H1 (cell line): ENCODE measurements at regions not wholly inside any gene's neighbourhood (a gene's known extent, or its start where the extent isn't known, plus 50 kb on each side); places are given as distances from the start of the nearest gene placed in this dataset.
"Not testable (repeated sequence)": the region's sequence is repeated elsewhere in the genome, so short reads cannot be mapped to it uniquely, and the experiment has no call there.

ENCODE experiments used
- CTCF ChIA-PET: fragments of 300-600 bp; sonication (Branson Sonifier 250); formaldehyde crosslinking; loops from one replicate; lab custom pipeline; 2021; ENCODE audit not compliant: partially characterized antibody; lab: Charles Lee
- POLR2A ChIA-PET: fragments of 300-600 bp; sonication (Branson Sonifier 250); formaldehyde crosslinking; loops from one replicate; lab custom pipeline; 2021; ENCODE audit warnings: inconsistent platforms; ENCODE audit not compliant: partially characterized antibody; lab: Charles Lee
- DNase-seq, 2 experiments: peaks; one replicate each; pipeline versions ENCODE4 v3.0.0 to v3.0.0-alpha.2; 2010 to 2022; ENCODE audit warnings: low spot score in 2 of 2, low read depth in 1 of 2, mixed read lengths in 1 of 2
- FAIRE-seq: peaks from 2 replicates; lab custom pipeline; 2011; peaks lifted over from hg19 to GRCh38; lab: Jason Lieb, UNC
- H2AFZ ChIP-seq: 2 replicates; pipeline ENCODE4 v1.8.1; 2012; ENCODE audit warnings: low read length, inconsistent platforms
- H2AK5ac ChIP-seq: 2 replicates; pipeline ENCODE4 v1.6.1; 2013; ENCODE audit warnings: low read depth, low read length
- H2BK120ac ChIP-seq: replicated peaks from 2 replicates; pipeline ENCODE3; 2013; ENCODE audit warnings: low read depth, low read length, inconsistent platforms
- H2BK12ac ChIP-seq: 2 replicates; pipeline ENCODE4 v1.6.1; 2013; ENCODE audit warnings: low read depth, low read length
- H2BK15ac ChIP-seq: 2 replicates; pipeline ENCODE4 v1.6.1; 2013; ENCODE audit warnings: low read length
- H2BK20ac ChIP-seq: 2 replicates; pipeline ENCODE4 v1.6.1; 2013; ENCODE audit warnings: low read length
- H2BK5ac ChIP-seq: 2 replicates; pipeline ENCODE4 v1.6.1; 2013; ENCODE audit warnings: low read depth, low read length
- H3K14ac ChIP-seq: 2 replicates; pipeline ENCODE4 v1.6.1; 2013; ENCODE audit warnings: inconsistent platforms; ENCODE audit not compliant: insufficient read length
- H3K18ac ChIP-seq: 2 replicates; pipeline ENCODE4 v1.6.1; 2013; ENCODE audit warnings: low read length; ENCODE audit errors: extremely low read depth
- H3K23ac ChIP-seq: 2 replicates; pipeline ENCODE4 v1.6.1; 2013; ENCODE audit warnings: inconsistent platforms; ENCODE audit not compliant: insufficient read length
- H3K23me2 ChIP-seq: 2 replicates; pipeline ENCODE4 v1.6.1; 2013; ENCODE audit warnings: low read depth, low read length
- H3K27ac ChIP-seq: 2 replicates; pipeline ENCODE4 v1.6.1; 2011; ENCODE audit warnings: low read depth, low read length, inconsistent platforms
- H3K27me3 ChIP-seq, 4 experiments: replicated peaks in 1 of 4; 1 replicate in 1 of 4; 2 replicates in 3 of 4; pipeline versions ENCODE4 v1.6.1 to v1.8.1; 2011 to 2013; ENCODE audit warnings: low read length in 3 of 4, mild to moderate bottlenecking in 3 of 4, inconsistent platforms in 2 of 4, mixed read lengths in 2 of 4, moderate library complexity in 1 of 4; ENCODE audit not compliant: control insufficient read depth in 3 of 4, insufficient read depth in 3 of 4; ENCODE audit errors: extremely low read depth in 1 of 4
- H3K36me3 ChIP-seq, 4 experiments: 2 replicates each; pipeline versions ENCODE4 v1.6.1 to v1.8.1; 2011 to 2013; ENCODE audit warnings: mild to moderate bottlenecking in 4 of 4, low read length in 3 of 4, moderate library complexity in 2 of 4, control low read depth in 1 of 4, inconsistent platforms in 1 of 4; ENCODE audit not compliant: insufficient read depth in 4 of 4, control insufficient read depth in 2 of 4
- H3K4ac ChIP-seq: replicated peaks from 2 replicates; pipeline ENCODE3; 2013; ENCODE audit warnings: low read length, low read depth, mixed read lengths, inconsistent platforms; ENCODE audit not compliant: insufficient read length
- H3K4me1 ChIP-seq, 4 experiments: replicated peaks in 1 of 4; 1 replicate in 1 of 4; 2 replicates in 3 of 4; pipeline versions ENCODE4 v1.6.1 to v1.8.1; 2011 to 2013; ENCODE audit warnings: low read length in 3 of 4, inconsistent platforms in 2 of 4, mixed read lengths in 1 of 4; ENCODE audit not compliant: insufficient read depth in 4 of 4, control insufficient read depth in 3 of 4
- H3K4me2 ChIP-seq, 2 experiments: 2 replicates each; pipeline versions ENCODE4 v1.6.1 to v1.8.1; 2011 to 2013; ENCODE audit warnings: low read depth in 2 of 2, low read length in 2 of 2, control low read depth in 1 of 2, inconsistent platforms in 1 of 2, mild to moderate bottlenecking in 1 of 2; ENCODE audit not compliant: insufficient read depth in 1 of 2
- H3K4me3 ChIP-seq, 4 experiments: fragments of 200-600, 300-600 bp in 1 of 4; sonication (generic), shearing (Covaris generic), sonication (Bioruptor Twin) in 1 of 4; 2 replicates each; pipeline versions ENCODE4 v1.5.1 to v1.8.1; 2011 to 2016; ENCODE audit warnings: low read length in 4 of 4, low read depth in 3 of 4, control low read depth in 2 of 4, inconsistent platforms in 2 of 4, mild to moderate bottlenecking in 2 of 4, mixed read lengths in 1 of 4, moderate library complexity in 1 of 4; ENCODE audit not compliant: insufficient read depth in 2 of 4; ENCODE audit errors: extremely low read depth in 1 of 4
- H3K56ac ChIP-seq: replicated peaks from 2 replicates; pipeline ENCODE3; 2013; ENCODE audit warnings: low read depth, mild to moderate bottlenecking, mixed read lengths, low read length, inconsistent platforms; ENCODE audit not compliant: insufficient read length
- H3K79me1 ChIP-seq: 2 replicates; pipeline ENCODE4 v1.6.1; 2013; ENCODE audit warnings: low read depth, low read length, control low read depth
- H3K79me2 ChIP-seq, 2 experiments: 2 replicates each; pipeline versions ENCODE4 v1.6.1 to v1.8.1; 2012 to 2013; ENCODE audit warnings: low read length in 2 of 2, mild to moderate bottlenecking in 2 of 2, inconsistent platforms in 1 of 2; ENCODE audit not compliant: insufficient read depth in 2 of 2, control insufficient read depth in 1 of 2
- H3K9ac ChIP-seq, 4 experiments: replicated peaks in 1 of 4; 1 replicate in 1 of 4; 2 replicates in 3 of 4; pipeline versions ENCODE4 v1.6.1 to v1.8.1; 2011 to 2013; ENCODE audit warnings: low read depth in 3 of 4, low read length in 3 of 4, control low read depth in 2 of 4, mild to moderate bottlenecking in 2 of 4, moderate library complexity in 2 of 4, inconsistent platforms in 1 of 4; ENCODE audit errors: extremely low read depth in 1 of 4
- H3K9me3 ChIP-seq, 2 experiments: 2 replicates each; pipeline versions ENCODE4 v1.6.1 to v1.8.1; 2012 to 2013; ENCODE audit warnings: mild to moderate bottlenecking in 2 of 2, moderate library complexity in 2 of 2, control low read depth in 1 of 2, inconsistent platforms in 1 of 2, low read depth in 1 of 2, low read length in 1 of 2, mixed read lengths in 1 of 2; ENCODE audit not compliant: insufficient read depth in 2 of 2
- H4K20me1 ChIP-seq, 2 experiments: replicated peaks in 1 of 2; 2 replicates each; pipeline versions ENCODE3 to v1.8.1; 2011 to 2013; ENCODE audit warnings: inconsistent platforms in 2 of 2, low read length in 2 of 2, mild to moderate bottlenecking in 1 of 2; ENCODE audit not compliant: insufficient read depth in 2 of 2, control insufficient read depth in 1 of 2
- H4K5ac ChIP-seq: 2 replicates; pipeline ENCODE4 v1.6.1; 2013; ENCODE audit warnings: low read length, low read depth, mixed read lengths, inconsistent platforms; ENCODE audit not compliant: insufficient read length
- H4K8ac ChIP-seq: 2 replicates; pipeline ENCODE4 v1.8.0; 2013; ENCODE audit warnings: mild to moderate bottlenecking, moderate library complexity, low read length, inconsistent platforms; ENCODE audit not compliant: insufficient read depth; ENCODE audit errors: extremely low read depth
- H4K91ac ChIP-seq: replicated peaks from 2 replicates; pipeline ENCODE3; 2013; ENCODE audit warnings: low read length, mixed read lengths, inconsistent platforms; ENCODE audit not compliant: insufficient read length
- WGBS, 2 experiments: shearing (Covaris generic) in 1 of 2; methylation state at CpG; one replicate each; pipeline versions ENCODE4 v1.1.6 to v1.1.7; 2013 to 2015; ENCODE audit warnings: low lambda C conversion rate in 2 of 2, mixed read lengths in 2 of 2, inconsistent platforms in 1 of 2, low coverage in 1 of 2, missing lambda C conversion rate in 1 of 2; ENCODE audit not compliant: insufficient replicate concordance in 2 of 2, insufficient coverage in 1 of 2, insufficient read length in 1 of 2; ENCODE audit errors: extremely low coverage in 1 of 2, missing lambda C conversion rate in 1 of 2; 5-methylcytosine and 5-hydroxymethylcytosine counted together

- H4K5ac ChIP-seq, H2BK120ac ChIP-seq, DNase-seq, H3K4me3 ChIP-seq, H2BK12ac ChIP-seq, H3K79me1 ChIP-seq, H3K14ac ChIP-seq, H3K9ac ChIP-seq, H3K23me2 ChIP-seq, H3K23ac ChIP-seq, H2BK20ac ChIP-seq, H2AK5ac ChIP-seq, H4K91ac ChIP-seq, H2AFZ ChIP-seq, H3K4me2 ChIP-seq, H3K4me1 ChIP-seq, H3K18ac ChIP-seq, H4K20me1 ChIP-seq, H3K56ac ChIP-seq, H3K4ac ChIP-seq, H2BK5ac ChIP-seq, H3K27ac ChIP-seq, H4K8ac ChIP-seq, H2BK15ac ChIP-seq, POLR2A ChIA-PET, H3K79me2 ChIP-seq, H3K27me3 ChIP-seq, FAIRE-seq: not testable (repeated sequence)
- WGBS, 2 experiments: 91% methylated on average over 3 of the region's 3 CpGs; no CpG with 5 or more reads in 1 of the 2 experiments
- peaks cover 4 to 11% of the 10 kb centered on the region in 2 experiments; a peak in 3 of 4 replicates for H3K9me3 ChIP-seq
- H3K36me3 ChIP-seq: peaks cover 0 to 13% (median 5%) of the 10 kb centered on the region in 4 experiments; a peak in 5 of 8 replicates
- CTCF ChIA-PET: interaction anchor here (0.6 kb wide), 1 partner anchor 1963 kb away, joined by 3 read pairs; no protein-coding TSS in a partner anchor
These were observed 96.8 kb upstream of the GARIN1A start for GRCh38 chr7:128575277-128575676.

- H4K91ac ChIP-seq, H2BK120ac ChIP-seq, H3K4me3 ChIP-seq, H3K79me1 ChIP-seq, H4K5ac ChIP-seq, H2BK12ac ChIP-seq, H3K4me2 ChIP-seq, H4K20me1 ChIP-seq, H3K27ac ChIP-seq, H2AK5ac ChIP-seq, H3K14ac ChIP-seq, H2BK5ac ChIP-seq, H2BK15ac ChIP-seq, H2AFZ ChIP-seq, H2BK20ac ChIP-seq, CTCF ChIA-PET, H3K56ac ChIP-seq, H3K23me2 ChIP-seq, H4K8ac ChIP-seq, FAIRE-seq, H3K18ac ChIP-seq, H3K4me1 ChIP-seq, DNase-seq, POLR2A ChIA-PET, H3K4ac ChIP-seq, H3K23ac ChIP-seq, H3K9ac ChIP-seq, H3K79me2 ChIP-seq, H3K27me3 ChIP-seq: not testable (repeated sequence)
- Histone ChIP-seq H3K36me3 (peaks cover 0 to 14% (median 6%) of the 10 kb centered on the region in 4 experiments; a peak in 5 of 8 replicates), H3K9me3 (peaks cover 4 to 11% of the 10 kb centered on the region in 2 experiments; a peak in 3 of 4 replicates)
- no CpG with 5 or more reads among the region's 27 CpGs for WGBS, 2 experiments
These were observed 95.1 kb upstream of the GARIN1A start for GRCh38 chr7:128576953-128577352.
